Activated CD8-positive, alpha-beta memory T cell treated with anti-CD3 and anti-CD28 coated beads for 36 hours (primary cell): ENCODE measurements at regions not wholly inside any gene's neighbourhood (a gene's known extent, or its start where the extent isn't known, plus 50 kb on each side); places are given as distances from the start of the nearest gene placed in this dataset.

ENCODE experiments used
- CTCF ChIA-PET: fragments of 350-600 bp; sonication (Branson Sonifier 250); formaldehyde crosslinking; loops from one replicate; lab custom pipeline; 2021; ENCODE audit warnings: antibody characterized with exemption; lab: Charles Lee
- POLR2A ChIA-PET: fragments of 350-600 bp; sonication (Branson Sonifier 250); formaldehyde crosslinking; loops from one replicate; lab custom pipeline; 2021; ENCODE audit warnings: antibody characterized with exemption; lab: Charles Lee

GRCh38 chr6:108768792-108769524 is 79.3 kb upstream of the ARMC2 start:
- ChIA-PET CTCF (interaction anchor here (0.5 kb wide), 1 partner anchor 680 kb away, joined by 3 read pairs; no protein-coding TSS in a partner anchor), POLR2A (no interaction called here)

DNA sequence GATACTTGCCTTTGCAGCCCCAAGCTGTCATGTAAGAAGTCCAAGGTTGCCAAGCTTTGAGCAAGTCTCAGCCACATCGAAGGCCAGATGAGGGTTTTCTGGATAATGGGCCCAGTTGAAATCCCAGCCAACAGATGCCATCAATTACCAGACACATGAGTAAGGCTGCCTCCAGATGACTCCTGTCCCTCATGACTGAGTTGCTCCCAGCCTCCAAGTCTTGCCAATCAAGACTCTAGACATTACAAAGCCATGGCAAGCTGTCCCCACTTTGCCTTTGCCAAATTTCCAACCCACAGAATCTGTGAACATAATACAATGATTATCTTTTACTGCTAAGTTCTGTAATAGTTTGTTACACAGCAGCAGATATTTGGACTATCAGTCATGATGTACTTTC is 76.8 kb upstream of the ARMC2 start:
- CTCF ChIA-PET, result no interaction called here
- POLR2A ChIA-PET, result interaction anchor here (1.2 kb wide), 1 partner anchor 213 kb away, joined by 3 read pairs; no protein-coding TSS in a partner anchor

DNA sequence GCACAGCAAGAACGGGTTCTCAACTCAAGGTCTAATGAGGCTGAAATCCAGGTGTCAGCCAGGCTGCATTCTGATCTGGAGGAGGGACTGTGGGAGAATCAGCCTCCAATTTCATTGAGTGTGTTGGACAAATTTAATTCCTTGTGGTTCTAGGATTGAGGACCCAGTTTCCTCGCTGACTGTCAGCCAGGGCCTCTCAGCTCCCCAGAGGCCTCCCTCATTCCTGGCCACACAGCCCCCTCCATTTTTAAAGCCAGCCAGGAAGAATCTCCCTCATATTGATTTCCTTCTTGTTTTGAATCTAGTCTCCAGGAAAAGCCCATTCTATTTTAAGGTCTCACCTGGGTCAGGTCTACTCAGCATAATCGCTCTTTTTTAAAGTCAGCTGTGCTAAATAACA is 73.7 kb upstream of the ARMC2 start:
- POLR2A ChIA-PET, result no interaction called here
- CTCF ChIA-PET, result interaction anchor here (0.6 kb wide), 1 partner anchor 199 kb away, joined by 3 read pairs; no protein-coding TSS in a partner anchor

- ChIA-PET POLR2A (no interaction called here), CTCF (no interaction called here)
These were observed 70.7 kb upstream of the ARMC2 start for GRCh38 chr6:108777536-108777935.

DNA sequence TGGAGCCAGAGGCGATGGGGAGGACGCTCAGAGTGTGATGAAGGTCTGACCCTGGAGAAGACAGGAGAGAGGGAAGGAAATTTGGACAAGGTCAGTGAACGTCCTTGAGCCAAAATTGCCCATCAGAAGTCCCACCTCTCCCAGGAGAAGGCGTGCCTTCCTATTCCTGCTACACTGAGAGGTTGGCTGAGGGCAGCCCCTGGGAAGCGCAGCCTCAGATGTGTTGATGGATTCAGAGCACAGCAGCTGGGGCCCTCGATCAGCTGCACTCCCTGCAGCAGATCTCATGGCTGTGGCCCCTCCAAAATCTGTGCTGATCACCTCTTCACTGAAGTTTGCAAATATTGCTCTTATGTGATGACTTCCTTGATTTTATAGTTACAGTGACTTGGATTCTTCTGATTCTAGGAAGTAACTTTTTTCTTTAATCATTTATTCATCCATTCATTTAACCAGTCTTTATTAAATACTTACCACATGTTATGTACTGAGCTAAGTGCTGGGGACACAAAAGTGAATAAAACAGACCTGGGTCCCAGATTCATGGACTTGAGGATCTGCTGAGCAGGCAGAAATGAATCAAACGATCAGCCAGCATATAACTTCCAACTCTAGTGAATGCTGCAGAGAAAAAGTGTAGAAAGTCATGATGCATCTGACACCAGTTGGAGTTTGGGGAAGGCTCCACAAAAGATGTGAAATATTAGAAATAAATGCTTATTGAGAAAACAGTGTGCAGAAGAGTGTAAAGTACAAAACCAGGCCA is 69.6 kb upstream of the ARMC2 start:
- CTCF ChIA-PET, result no interaction called here
- POLR2A ChIA-PET, result no interaction called here

DNA sequence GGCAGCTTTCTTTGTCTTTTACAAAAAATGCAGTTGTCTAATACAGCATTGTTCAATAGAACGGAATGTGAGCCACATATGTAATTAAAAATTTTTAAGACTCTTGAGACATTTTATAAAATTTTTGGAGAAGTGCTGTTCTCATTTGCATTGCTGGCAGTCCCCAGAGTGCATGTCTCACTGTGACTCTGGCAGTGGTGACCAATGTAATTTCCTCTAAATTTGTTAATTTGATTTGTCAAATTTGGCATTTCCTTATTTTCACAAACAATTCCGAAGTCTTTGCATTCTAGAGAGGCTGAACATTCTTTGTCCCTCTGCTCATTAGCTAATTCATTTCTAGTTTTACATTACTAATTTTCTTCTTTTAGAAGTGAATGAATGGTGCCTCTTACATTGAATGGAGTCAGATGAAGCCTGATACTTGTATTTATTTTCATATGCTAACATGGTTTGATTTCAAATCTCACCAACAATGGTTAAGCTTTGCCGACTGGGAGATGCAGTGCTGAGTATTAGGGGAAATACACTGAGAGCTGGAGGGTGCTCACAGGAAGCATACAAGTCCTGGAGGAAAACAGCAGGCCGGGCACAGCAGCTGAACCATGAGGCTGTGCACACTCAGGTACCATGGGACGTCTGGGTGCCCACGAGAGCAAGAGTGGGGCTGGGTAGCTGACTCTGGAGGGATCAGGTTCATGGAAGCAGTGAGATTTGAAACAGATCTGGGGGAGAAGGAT is 68.5 kb upstream of the ARMC2 start:
- ChIA-PET POLR2A (no interaction called here), CTCF (no interaction called here)

GRCh38 chr6:108780784-108781183 is 67.4 kb upstream of the ARMC2 start:
- ChIA-PET CTCF (no interaction called here), POLR2A (no interaction called here)

GRCh38 chr6:108781419-108782100 is 66.7 kb upstream of the ARMC2 start:
- ChIA-PET POLR2A (no interaction called here), CTCF (interaction anchor here (0.7 kb wide), 1 partner anchor 239 kb away, joined by 4 read pairs; no protein-coding TSS in a partner anchor)

DNA sequence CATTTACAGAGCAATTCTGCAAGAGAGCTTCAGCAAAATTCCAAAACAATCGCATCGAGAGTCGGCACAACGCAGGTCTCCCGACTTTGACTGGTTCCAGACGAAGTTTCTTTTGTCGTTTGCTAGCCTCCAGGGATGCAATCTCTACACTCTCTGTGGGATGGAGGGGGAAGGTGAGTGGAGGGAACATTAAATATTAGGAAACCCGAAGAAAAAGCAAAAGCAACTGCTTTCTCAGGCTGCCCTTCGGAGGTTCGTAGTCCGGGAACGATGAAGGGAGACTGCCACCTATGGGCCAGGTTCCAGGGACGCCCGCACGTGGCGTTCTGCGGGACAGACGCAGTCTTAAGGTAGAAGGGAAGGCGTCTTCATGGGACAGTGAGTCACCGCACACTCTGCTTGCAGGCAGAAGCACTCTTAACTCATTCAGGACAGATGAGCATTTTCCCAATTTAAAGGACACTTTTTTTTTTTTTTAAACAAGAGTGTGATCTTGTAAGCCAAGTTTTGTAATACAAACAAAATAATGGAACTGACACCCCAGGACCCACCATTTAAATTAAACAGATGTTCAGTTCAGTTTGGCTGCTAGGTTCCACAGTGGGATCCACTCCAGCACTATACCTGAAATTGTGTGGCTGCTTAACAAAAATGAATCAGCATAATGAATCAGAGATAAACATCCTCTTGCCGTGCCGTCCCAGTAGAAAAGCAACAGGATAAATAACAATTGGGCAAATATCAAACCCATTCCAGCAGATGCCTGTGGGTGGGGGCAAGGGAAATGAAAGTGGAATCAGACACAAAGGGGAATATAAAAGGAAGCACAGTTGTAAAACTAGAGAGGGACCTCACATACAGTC is 65.8 kb upstream of the ARMC2 start:
- CTCF ChIA-PET, result interaction anchor here (0.7 to 1.0 kb wide), 3 partner anchors 12 to 240 kb away, joined by 4 read pairs; no protein-coding TSS in a partner anchor
- POLR2A ChIA-PET, result no interaction called here

DNA sequence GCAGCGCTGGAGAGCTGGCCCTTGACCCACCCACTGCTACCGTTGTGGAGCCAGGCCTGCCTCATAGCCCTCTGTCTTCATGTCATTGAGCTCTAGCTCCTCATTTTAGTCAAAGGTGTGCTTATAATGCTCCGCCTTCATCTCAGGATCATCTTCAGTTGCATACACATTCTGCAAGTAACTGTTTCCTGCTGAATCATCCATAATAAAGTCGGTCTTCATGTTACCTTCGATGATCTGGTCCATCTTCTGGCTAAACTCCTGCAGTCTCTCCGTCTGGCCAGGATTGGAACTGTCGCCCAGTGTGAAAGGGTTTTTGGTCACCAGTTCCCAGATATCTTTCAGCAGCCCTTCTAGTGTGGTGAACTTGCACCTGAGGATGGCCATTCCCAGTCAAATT is 62.6 kb upstream of the ARMC2 start:
- CTCF ChIA-PET, result no interaction called here
- POLR2A ChIA-PET, result no interaction called here

DNA sequence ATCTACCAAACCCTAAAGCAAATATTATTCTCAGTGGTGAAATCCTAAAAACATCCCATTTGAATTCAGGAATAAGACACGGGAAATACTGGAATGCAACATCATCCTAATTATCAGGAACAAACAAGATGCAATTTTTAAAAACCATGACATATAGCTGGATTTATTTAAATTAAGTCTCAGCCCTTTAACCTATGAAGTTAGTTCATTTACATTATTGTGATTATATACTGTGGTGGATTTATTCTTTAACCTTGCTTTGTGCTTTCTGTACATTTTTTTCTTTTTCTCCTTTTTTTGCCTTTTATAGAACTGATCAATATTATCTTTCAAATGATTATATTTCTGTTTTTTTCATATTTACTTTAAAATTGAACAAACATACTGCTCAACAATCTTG is 59.8 kb upstream of the ARMC2 start:
- ChIA-PET POLR2A (no interaction called here), CTCF (no interaction called here)

GRCh38 chr6:108789475-108789874 is 58.7 kb upstream of the ARMC2 start:
- POLR2A ChIA-PET, result no interaction called here

GRCh38 chr6:108791700-108792099 is 56.5 kb upstream of the ARMC2 start:
- ChIA-PET CTCF (no interaction called here), POLR2A (no interaction called here)

More at GRCh38 chr6:108789475-108789874, 58.7 kb upstream of the ARMC2 start:
- CTCF ChIA-PET, result no interaction called here

DNA sequence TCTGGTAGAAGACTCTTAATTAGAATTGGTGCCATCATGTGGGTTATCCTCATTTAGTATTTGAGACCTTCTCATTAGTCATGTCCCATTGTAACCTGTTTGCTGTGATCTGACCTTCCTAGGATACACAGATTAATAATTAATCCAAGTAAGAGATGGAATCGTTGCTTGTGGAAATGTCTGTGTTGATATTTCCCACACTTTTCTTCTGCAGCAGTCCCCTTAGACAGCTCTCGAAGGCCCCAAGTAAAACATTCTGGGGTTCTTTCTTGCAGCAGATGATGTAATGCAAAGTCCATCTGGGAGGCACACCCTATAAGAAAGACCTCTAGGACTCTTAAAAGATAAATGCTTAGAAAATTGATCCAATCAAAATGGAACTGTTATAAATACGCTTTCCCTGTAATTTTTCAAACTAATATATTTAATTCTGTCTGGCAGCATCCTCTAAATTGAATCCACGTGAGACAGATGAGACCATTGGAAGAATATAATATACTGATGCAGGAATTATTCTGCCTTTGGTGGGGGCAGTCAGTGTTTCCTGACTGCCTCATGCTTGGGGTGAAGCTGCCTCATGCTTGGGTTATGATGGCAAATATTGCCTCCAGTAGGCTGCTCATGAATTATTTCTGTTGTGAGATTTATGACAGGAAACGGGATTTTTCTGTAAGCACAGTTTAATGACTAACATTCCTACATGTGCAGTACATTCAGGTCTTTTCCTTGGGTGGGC is 54.5 kb upstream of the ARMC2 start:
- ChIA-PET CTCF (interaction anchor here (1.0 kb wide), 1 partner anchor 10 kb away, joined by 4 read pairs; no protein-coding TSS in a partner anchor), POLR2A (no interaction called here)

- POLR2A ChIA-PET, result no interaction called here
These were observed 53.1 kb upstream of the ARMC2 start for GRCh38 chr6:108795122-108795521.

DNA sequence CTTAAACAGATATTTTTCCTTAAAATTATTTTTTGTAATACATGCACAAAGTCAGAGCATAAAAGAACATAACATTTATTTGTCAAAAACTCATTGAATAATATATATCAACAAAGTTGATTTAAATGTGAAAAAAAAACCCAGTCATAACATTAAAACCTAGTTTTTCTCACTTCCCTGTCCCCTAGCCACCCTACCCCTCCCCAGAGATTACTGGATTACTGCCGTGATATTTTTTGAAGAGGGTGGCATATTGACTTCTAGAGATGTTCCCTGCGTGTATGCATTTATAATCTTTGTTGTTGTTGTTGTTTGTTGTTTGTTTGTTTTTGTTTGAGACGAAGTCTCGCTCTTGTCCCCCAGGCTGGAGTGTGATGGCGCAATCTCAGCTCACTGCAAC is 52.4 kb upstream of the ARMC2 start:
- CTCF ChIA-PET, result no interaction called here
- POLR2A ChIA-PET, result no interaction called here

More at GRCh38 chr6:108795122-108795521, 53.1 kb upstream of the ARMC2 start:
- CTCF ChIA-PET, result interaction anchor here (0.6 to 1.0 kb wide), 2 partner anchors 12 to 114 kb away, joined by 4 to 5 read pairs; no protein-coding TSS in a partner anchor

DNA sequence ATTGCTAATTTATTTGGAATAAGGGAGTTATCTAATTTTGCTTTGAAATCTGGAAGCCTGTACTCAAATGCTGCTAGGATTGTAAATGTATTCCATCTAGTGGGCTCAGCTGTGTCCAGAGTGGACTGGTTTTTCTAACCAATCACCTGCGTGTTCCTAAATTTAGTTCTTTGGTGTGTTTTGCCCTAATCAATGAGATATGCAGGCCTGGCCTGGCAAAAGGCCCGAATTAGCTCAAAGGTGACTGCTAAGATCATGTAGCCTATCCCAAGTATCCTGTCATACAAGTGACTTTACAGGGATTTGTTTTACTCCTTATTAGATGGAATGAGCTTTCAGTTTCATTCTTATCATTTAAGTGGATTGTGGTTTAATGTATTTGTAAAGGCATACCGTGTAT is 51.3 kb upstream of the ARMC2 start:
- ChIA-PET POLR2A (no interaction called here), CTCF (no interaction called here)
